ENCODE measurements at regions not wholly inside any gene's neighbourhood (a gene's known extent, or its start where the extent isn't known, plus 50 kb on each side); places are given as distances from the start of the nearest gene placed in this dataset.

DNA sequence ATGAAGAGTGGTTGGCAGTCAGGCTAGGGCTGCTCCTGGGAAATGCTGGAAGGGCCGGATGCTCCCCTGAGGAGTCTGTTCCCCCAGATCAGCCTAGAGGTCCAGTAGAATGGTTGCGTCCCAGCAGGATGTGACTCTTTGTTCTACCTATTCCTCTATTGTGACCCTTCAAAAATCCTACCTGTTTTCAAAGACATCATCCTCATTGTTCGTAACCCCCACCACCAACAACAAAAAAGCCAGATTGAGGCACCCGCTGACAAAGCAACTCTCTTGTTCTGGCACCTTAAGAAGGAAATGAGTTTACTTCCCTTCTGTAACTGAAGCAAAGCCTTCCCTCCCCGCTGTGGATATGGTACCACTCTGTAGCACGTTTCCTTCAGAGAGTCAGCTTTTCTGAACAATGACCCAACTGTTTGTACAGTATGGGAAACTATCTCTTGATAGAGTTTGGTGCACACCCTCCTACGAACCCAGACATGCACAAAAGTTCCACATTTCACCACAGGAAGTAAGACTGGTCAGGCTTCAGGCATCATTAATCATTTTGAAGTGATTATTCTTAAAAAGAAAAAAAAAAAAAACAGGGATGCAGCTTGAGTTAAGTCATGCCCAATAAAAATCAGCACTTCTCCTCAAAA, 207.2 kb downstream of the ENC1 start:
- Histone ChIP-seq H3K36me3 (ENCODE audit: insufficient read depth in 1 of 2, low read depth in 1 of 2) (no peaks in the 10 kb centered on the region), H3K9me3 (no peaks in the 10 kb centered on the region), H3K27ac (no peak overlapping the region), H3K27me3 (ENCODE audit: insufficient read depth in 3 of 3, low read length in 2 of 3) (no peaks in the 10 kb centered on the region), H3K4me1 (peaks cover 4% of the 10 kb centered on the region), H3K4me3 (no peak overlapping the region)
- intact Hi-C loops (cut with DNase I) = no loop called here
- WGBS, 3 donors = 61 to 64% (median 62%) methylated on average over 7 of the region's 7 CpGs
- DNase-seq = no peak
- TF ChIP-seq, protein P1, sequence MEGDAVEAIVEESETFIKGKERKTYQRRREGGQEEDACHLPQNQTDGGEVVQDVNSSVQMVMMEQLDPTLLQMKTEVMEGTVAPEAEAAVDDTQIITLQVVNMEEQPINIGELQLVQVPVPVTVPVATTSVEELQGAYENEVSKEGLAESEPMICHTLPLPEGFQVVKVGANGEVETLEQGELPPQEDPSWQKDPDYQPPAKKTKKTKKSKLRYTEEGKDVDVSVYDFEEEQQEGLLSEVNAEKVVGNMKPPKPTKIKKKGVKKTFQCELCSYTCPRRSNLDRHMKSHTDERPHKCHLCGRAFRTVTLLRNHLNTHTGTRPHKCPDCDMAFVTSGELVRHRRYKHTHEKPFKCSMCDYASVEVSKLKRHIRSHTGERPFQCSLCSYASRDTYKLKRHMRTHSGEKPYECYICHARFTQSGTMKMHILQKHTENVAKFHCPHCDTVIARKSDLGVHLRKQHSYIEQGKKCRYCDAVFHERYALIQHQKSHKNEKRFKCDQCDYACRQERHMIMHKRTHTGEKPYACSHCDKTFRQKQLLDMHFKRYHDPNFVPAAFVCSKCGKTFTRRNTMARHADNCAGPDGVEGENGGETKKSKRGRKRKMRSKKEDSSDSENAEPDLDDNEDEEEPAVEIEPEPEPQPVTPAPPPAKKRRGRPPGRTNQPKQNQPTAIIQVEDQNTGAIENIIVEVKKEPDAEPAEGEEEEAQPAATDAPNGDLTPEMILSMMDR (IDR thresholded peaks at IDR 0.05) = no peak
- peak in 2 of 4 donors; percentile 35 to 37 for ATAC-seq

DNA sequence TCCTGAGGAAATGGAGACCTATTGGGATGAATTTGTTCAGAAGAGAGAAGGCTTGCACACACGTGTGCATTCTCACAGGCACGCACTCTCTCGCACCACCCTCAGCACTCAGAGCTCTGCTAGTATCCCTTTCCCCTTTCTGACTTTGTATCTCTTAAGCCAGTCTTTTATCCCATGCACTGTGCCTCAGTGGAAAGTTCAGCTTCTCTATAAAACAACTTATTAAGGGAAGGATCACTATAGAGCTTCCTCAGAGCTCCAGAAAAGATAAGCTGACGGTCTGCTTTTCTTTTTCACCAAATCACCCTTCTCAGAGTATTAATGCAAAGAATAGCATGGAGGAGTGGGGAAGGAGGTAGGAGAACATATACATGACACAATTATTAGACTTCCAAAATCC, 207.8 kb downstream of the ENC1 start:
- DNase-seq (no peak), ATAC-seq (peak in 1 of 4 donors; percentile 12)

DNA sequence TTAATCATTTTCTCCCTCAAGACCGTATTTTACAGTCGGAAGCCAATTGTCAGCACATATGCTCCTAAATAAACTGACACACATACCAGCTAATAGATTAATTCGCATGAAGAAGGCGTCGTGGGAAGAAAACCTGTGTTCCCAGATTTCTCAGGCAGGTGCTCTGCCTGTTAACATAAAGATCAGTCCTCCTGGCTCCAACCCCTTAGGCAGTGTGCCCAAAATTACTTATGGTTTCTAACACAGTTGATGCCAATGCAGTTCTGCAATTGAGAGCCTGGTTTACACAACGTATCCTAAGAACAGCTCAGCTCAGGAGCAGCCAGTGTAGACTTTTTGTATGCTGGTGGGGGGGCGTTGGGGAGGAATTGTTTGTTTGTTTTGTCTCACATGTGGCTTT, 208.3 kb downstream of the ENC1 start:
- TF ChIP-seq, protein P1 (IDR thresholded peaks at IDR 0.05) = no peak
- Histone ChIP-seq H3K27ac (no peak overlapping the region), H3K4me1 (peaks cover 4% of the 10 kb centered on the region), H3K9me3 (no peaks in the 10 kb centered on the region), H3K4me3 (no peak overlapping the region), H3K27me3 (ENCODE audit: insufficient read depth in 3 of 3, low read length in 2 of 3) (no peaks in the 10 kb centered on the region), H3K36me3 (ENCODE audit: insufficient read depth in 1 of 2, low read depth in 1 of 2) (no peaks in the 10 kb centered on the region)
- WGBS, 3 donors = 34 to 52% (median 48%) methylated on average over 7 of the region's 7 CpGs
- DNase-seq (no peak), ATAC-seq (peak in 2 of 4 donors; percentile 80 to 81)
- intact Hi-C loops (cut with DNase I) = no loop called here

More for the DNA sequence above, 207.8 kb downstream of the ENC1 start:
- WGBS, 3 donors = 80 to 83% (median 82%) methylated on average over 4 of the region's 4 CpGs
- TF ChIP-seq, protein P1 (IDR thresholded peaks at IDR 0.05) = no peak
- Histone ChIP-seq H3K4me1 (peaks cover 4% of the 10 kb centered on the region), H3K36me3 (ENCODE audit: insufficient read depth in 1 of 2, low read depth in 1 of 2) (no peaks in the 10 kb centered on the region), H3K9me3 (no peaks in the 10 kb centered on the region), H3K27ac (no peak overlapping the region), H3K4me3 (no peak overlapping the region), H3K27me3 (ENCODE audit: insufficient read depth in 3 of 3, low read length in 2 of 3) (no peaks in the 10 kb centered on the region)
- intact Hi-C loops (cut with DNase I) = no loop called here

DNA sequence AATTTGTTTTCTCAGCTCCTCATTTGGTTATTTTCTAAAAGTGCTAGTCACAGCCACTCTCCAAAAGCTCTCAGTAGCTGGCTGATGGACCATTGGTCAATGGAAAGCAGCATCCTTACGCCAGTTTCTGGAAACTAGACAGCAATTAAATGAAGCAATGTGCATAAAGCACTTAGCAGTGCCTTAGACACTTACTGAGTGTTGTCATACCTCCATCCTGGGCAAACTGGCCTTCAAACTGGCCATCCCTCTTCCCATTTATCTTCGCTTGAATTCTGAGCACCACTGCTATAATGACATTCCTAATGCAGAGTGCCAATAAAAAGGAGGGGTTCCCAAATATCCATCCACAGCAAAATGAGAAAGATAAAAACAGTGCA, 209.2 kb downstream of the ENC1 start:
- no peak for ATAC-seq
- TF ChIP-seq, protein P1 (IDR thresholded peaks at IDR 0.05) = no peak
- intact Hi-C loops (cut with DNase I) = no loop called here
- H3K4me1 ChIP-seq = peaks cover 4% of the 10 kb centered on the region
- H3K27me3 ChIP-seq (ENCODE audit: insufficient read depth in 3 of 3, low read length in 2 of 3) = no peaks in the 10 kb centered on the region
- 88 to 92% (median 90%) methylated on average over 2 of the region's 2 CpGs for WGBS, 3 donors
- H3K4me3 ChIP-seq = no peak overlapping the region
- no peaks in the 10 kb centered on the region for H3K9me3 ChIP-seq
- no peaks in the 10 kb centered on the region for H3K36me3 ChIP-seq (ENCODE audit: insufficient read depth in 1 of 2, low read depth in 1 of 2)
- H3K27ac ChIP-seq = no peak overlapping the region
- DNase-seq = no peak
